K562 (cell line): ENCODE measurements at regions not wholly inside any gene's neighbourhood (a gene's known extent, or its start where the extent isn't known, plus 50 kb on each side); places are given as distances from the start of the nearest gene placed in this dataset.
"Not testable (repeated sequence)": the region's sequence is repeated elsewhere in the genome, so short reads cannot be mapped to it uniquely, and the experiment has no call there.

Experiments
- ATAC-seq: fragments of 200-7000 bp; cut with Tn5 transposase; 3 replicates; pipeline ENCODE4 v1.9.1; 2020; ENCODE audit warnings: moderate library complexity
- BruUV-seq: library from RNA; stranded (reverse); fragments of 400-500 nt; replicated peaks from 2 replicates; lab custom pipeline; 2021; lab: Mats Ljungman, UMichigan
- CTCF ChIA-PET: fragments of 300-600 bp; formaldehyde crosslinking; extraction: SDS; loops from one replicate; lab custom pipeline; 2021; ENCODE audit warnings: low intra/inter-chr PET ratio; lab: Yijun Ruan, JAX
- POLR2A ChIA-PET: fragments of 300-600, 350-650 bp; sonication (Branson Sonifier 250); formaldehyde crosslinking; extraction: SDS; loops from one replicate; lab custom pipeline; 2021; ENCODE audit warnings: antibody characterized with exemption, inconsistent platforms; lab: Yijun Ruan, JAX
- DNase-seq, 4 experiments: peaks; one replicate each; pipeline versions ENCODE4 v3.0.0 to v3.0.0-alpha.2; 2011 to 2018; ENCODE audit warnings: low spot score in 3 of 4, mixed read lengths in 3 of 4; ENCODE audit errors: extremely low read depth in 1 of 4
- FAIRE-seq: peaks from 2 replicates; lab custom pipeline; 2011; peaks lifted over from hg19 to GRCh38; lab: Jason Lieb, UNC
- H2AFZ ChIP-seq: 2 replicates; pipeline ENCODE4 v1.6.0; 2011; ENCODE audit warnings: low read depth, low read length, control low read depth, inconsistent platforms
- H3K27ac ChIP-seq: fragments of 200-600 bp; 3 replicates; pipeline ENCODE4 v1.8.0; 2011; ENCODE audit warnings: low read depth, mild to moderate bottlenecking, control low read depth, inconsistent platforms, low read length, moderate library complexity, mixed read lengths; ENCODE audit errors: extremely low read depth
- H3K27me3 ChIP-seq, 2 experiments: fragments of 300-600 bp in 1 of 2; 2 replicates in 1 of 2; 3 replicates in 1 of 2; pipeline versions ENCODE4 v1.6.0 to v1.8.0; 2011; ENCODE audit warnings: inconsistent platforms in 2 of 2, low read length in 2 of 2, mild to moderate bottlenecking in 1 of 2, mixed read lengths in 1 of 2, moderate library complexity in 1 of 2; ENCODE audit not compliant: control insufficient read depth in 2 of 2, insufficient read depth in 2 of 2
- H3K36me3 ChIP-seq: fragments of 300-600 bp; 3 replicates; pipeline ENCODE4 v1.8.0; 2011; ENCODE audit warnings: mild to moderate bottlenecking, low read length, inconsistent platforms; ENCODE audit not compliant: control insufficient read depth, insufficient read depth
- H3K4me1 ChIP-seq, 2 experiments: fragments of 200-600 bp in 1 of 2; replicated peaks in 1 of 2; 2 replicates in 1 of 2; 3 replicates in 1 of 2; pipeline versions ENCODE4 v1.5.1 to v1.8.0; 2011; ENCODE audit warnings: inconsistent platforms in 2 of 2, low read length in 2 of 2, mild to moderate bottlenecking in 1 of 2, mixed read lengths in 1 of 2, moderate library complexity in 1 of 2; ENCODE audit not compliant: control insufficient read depth in 2 of 2, insufficient read depth in 2 of 2
- H3K4me2 ChIP-seq: 2 replicates; pipeline ENCODE4 v1.6.1; 2011; ENCODE audit warnings: low read length, control low read depth, inconsistent platforms, mixed read lengths; ENCODE audit not compliant: insufficient read depth
- H3K4me3 ChIP-seq: fragments of 200-600 bp; sonication (generic), shearing (Covaris generic); 2 replicates; pipeline ENCODE4 v1.5.1; 2016; ENCODE audit warnings: control low read depth, inconsistent platforms
- H3K79me2 ChIP-seq: fragments of 200-600 bp; 3 replicates; pipeline ENCODE4 v1.8.0; 2011; ENCODE audit warnings: low read length, inconsistent platforms; ENCODE audit not compliant: control insufficient read depth, insufficient read depth
- H3K9ac ChIP-seq, 2 experiments: 2 replicates each; pipeline versions ENCODE4 v1.6.0 to v1.6.1; 2011; ENCODE audit warnings: low read depth in 2 of 2, low read length in 2 of 2, control low read depth in 1 of 2, inconsistent platforms in 1 of 2, mild to moderate bottlenecking in 1 of 2, mixed read lengths in 1 of 2; ENCODE audit not compliant: insufficient read depth in 1 of 2
- H3K9me1 ChIP-seq: one replicate; pipeline ENCODE4 v1.6.0; 2011; ENCODE audit warnings: inconsistent platforms, mild to moderate bottlenecking, low read length, moderate library complexity; ENCODE audit not compliant: control insufficient read depth, insufficient read depth
- H3K9me3 ChIP-seq: replicated peaks from 2 replicates; pipeline ENCODE4 v1.5.1; 2011; ENCODE audit warnings: low read depth, low read length, inconsistent platforms; ENCODE audit not compliant: control insufficient read depth, insufficient read depth
- H4K20me1 ChIP-seq: replicated peaks from 2 replicates; pipeline ENCODE4 v1.6.1; 2011; ENCODE audit warnings: low read length, inconsistent platforms, mixed read lengths; ENCODE audit not compliant: control insufficient read depth, insufficient read depth
- WGBS: fragments of 100-300 bp; shearing (Covaris generic); methylation state at CpG from one replicate; pipeline ENCODE4 v1.1.6; 2016; ENCODE audit warnings: low coverage, mixed read lengths; ENCODE audit not compliant: insufficient coverage; ENCODE audit errors: missing lambda C conversion rate; 5-methylcytosine and 5-hydroxymethylcytosine counted together
- in situ Hi-C: fragments of 300-500 bp; cut with MboI; formaldehyde crosslinking; loops from 4 replicates; pipeline ENCODE4 v1.15.0; 2018; ENCODE audit warnings: inconsistent platforms, mixed read lengths
- intact Hi-C: fragments of 100-400 bp; cut with micrococcal nuclease; formaldehyde crosslinking; loops from 2 replicates; pipeline ENCODE4 v1.14.2; 2022

- BruUV-seq, FAIRE-seq, in situ Hi-C loops: not testable (repeated sequence)
These were observed 2817.3 kb downstream of the RPIA start for GRCh38 chr2:91508816-91509215.

GRCh38 chr2:91509276-91509675 is 2817.8 kb downstream of the RPIA start:
- WGBS = 0% methylated on average over 2 of the region's 4 CpGs
- H3K36me3 ChIP-seq, H3K9me1 ChIP-seq, H3K4me2 ChIP-seq, intact Hi-C loops, DNase-seq, H4K20me1 ChIP-seq, FAIRE-seq, POLR2A ChIA-PET, BruUV-seq, H3K27ac ChIP-seq, ATAC-seq, H3K4me1 ChIP-seq, H3K79me2 ChIP-seq, H3K9ac ChIP-seq, CTCF ChIA-PET, H3K27me3 ChIP-seq, in situ Hi-C loops, H3K4me3 ChIP-seq, H3K9me3 ChIP-seq, H2AFZ ChIP-seq: not testable (repeated sequence)

More at GRCh38 chr2:91508816-91509215, 2817.3 kb downstream of the RPIA start:
- H3K27ac ChIP-seq, H3K9me1 ChIP-seq, H2AFZ ChIP-seq, intact Hi-C loops, H4K20me1 ChIP-seq, POLR2A ChIA-PET, H3K4me3 ChIP-seq, H3K4me2 ChIP-seq, CTCF ChIA-PET, H3K27me3 ChIP-seq, H3K79me2 ChIP-seq, DNase-seq, H3K4me1 ChIP-seq, H3K9me3 ChIP-seq, ATAC-seq, H3K9ac ChIP-seq, H3K36me3 ChIP-seq: not testable (repeated sequence)
- WGBS = 0% methylated on average over 1 of the region's 4 CpGs

GRCh38 chr2:91511166-91511565 is 2819.7 kb downstream of the RPIA start:
- WGBS = 0% methylated on average over 1 of the region's 2 CpGs
- H2AFZ ChIP-seq, H3K36me3 ChIP-seq, POLR2A ChIA-PET, CTCF ChIA-PET, H3K27me3 ChIP-seq, H3K4me2 ChIP-seq, FAIRE-seq, intact Hi-C loops, H4K20me1 ChIP-seq, H3K9me1 ChIP-seq, DNase-seq, H3K9me3 ChIP-seq, BruUV-seq, H3K4me3 ChIP-seq, ATAC-seq, H3K4me1 ChIP-seq, H3K9ac ChIP-seq, in situ Hi-C loops, H3K27ac ChIP-seq, H3K79me2 ChIP-seq: not testable (repeated sequence)

GRCh38 chr2:91515966-91516365 is 2824.5 kb downstream of the RPIA start:
- H4K20me1 ChIP-seq, FAIRE-seq, H3K4me1 ChIP-seq, POLR2A ChIA-PET, in situ Hi-C loops, BruUV-seq, H3K27ac ChIP-seq, DNase-seq, H3K9ac ChIP-seq, intact Hi-C loops, H3K9me1 ChIP-seq, H3K36me3 ChIP-seq, H3K79me2 ChIP-seq, H3K9me3 ChIP-seq, CTCF ChIA-PET, H2AFZ ChIP-seq, H3K4me3 ChIP-seq, H3K27me3 ChIP-seq, H3K4me2 ChIP-seq, ATAC-seq: not testable (repeated sequence)
- WGBS = 7% methylated on average over 2 of the region's 3 CpGs
